Esophagus (tissue), 2 donors: ENCODE measurements at regions not wholly inside any gene's neighbourhood (a gene's known extent, or its start where the extent isn't known, plus 50 kb on each side); places are given as distances from the start of the nearest gene placed in this dataset.
"Not testable (repeated sequence)": the region's sequence is repeated elsewhere in the genome, so short reads cannot be mapped to it uniquely, and the experiment has no call there.

Source experiments
- H3K27ac ChIP-seq, 2 donors: one replicate each; pipeline ENCODE4 v1.5.1; 2013; ENCODE audit warnings: low read depth in 2 of 2, mild to moderate bottlenecking in 2 of 2, inconsistent platforms in 1 of 2, low read length in 1 of 2, moderate library complexity in 1 of 2
- H3K27me3 ChIP-seq, 2 donors: one replicate each; pipeline ENCODE4 v1.6.1; 2013; ENCODE audit warnings: low read length in 2 of 2, control low read depth in 1 of 2, mild to moderate bottlenecking in 1 of 2; ENCODE audit not compliant: insufficient read depth in 2 of 2, control insufficient read depth in 1 of 2
- H3K36me3 ChIP-seq, 2 donors: one replicate each; pipeline ENCODE4 v1.6.1; 2013; ENCODE audit warnings: low read length in 1 of 2; ENCODE audit not compliant: control insufficient read depth in 2 of 2, insufficient read depth in 2 of 2
- H3K4me1 ChIP-seq, 2 donors: one replicate each; pipeline ENCODE4 v1.6.1; 2013; ENCODE audit warnings: low read length in 1 of 2; ENCODE audit not compliant: control insufficient read depth in 2 of 2, insufficient read depth in 2 of 2
- H3K4me3 ChIP-seq, 2 donors: one replicate each; pipeline ENCODE4 v1.5.1; 2013; ENCODE audit warnings: low read length in 2 of 2, mild to moderate bottlenecking in 2 of 2, low read depth in 1 of 2, moderate library complexity in 1 of 2
- H3K9me3 ChIP-seq, 2 donors: one replicate each; pipeline ENCODE4 v1.6.1; 2013; ENCODE audit warnings: mild to moderate bottlenecking in 2 of 2, low read depth in 1 of 2, low read length in 1 of 2, moderate library complexity in 1 of 2; ENCODE audit not compliant: control insufficient read depth in 2 of 2, insufficient read depth in 1 of 2
- WGBS, 2 donors: extraction: QIAGEN DNeasy Blood & Tissue Kit; methylation state at CpG; one replicate each; pipeline ENCODE4 v1.1.7; 2013; 5-methylcytosine and 5-hydroxymethylcytosine counted together
- donor health status: healthy with polysubstance abuse.
- donor health status: Bipolar disorder and iron deficiency.

GRCh38 chr4:17018013-17018412, 119.6 kb upstream of the LDB2 start:
- no peak overlapping the region for H3K4me3 ChIP-seq
- H3K4me1 ChIP-seq = no peaks in the 10 kb centered on the region
- no peaks in the 10 kb centered on the region for H3K9me3 ChIP-seq
- no peaks in the 10 kb centered on the region for H3K27me3 ChIP-seq
- H3K36me3 ChIP-seq = no peaks in the 10 kb centered on the region
- no peak overlapping the region for H3K27ac ChIP-seq
- WGBS, 2 donors = 63 to 72% methylated on average over 3 of the region's 3 CpGs

GRCh38 chr4:17013382-17014006, 115.0 kb upstream of the LDB2 start:
- Histone ChIP-seq H3K9me3 (no peaks in the 10 kb centered on the region), H3K27ac (no peak overlapping the region), H3K4me3 (no peak overlapping the region), H3K4me1 (no peaks in the 10 kb centered on the region), H3K27me3 (no peaks in the 10 kb centered on the region), H3K36me3 (no peaks in the 10 kb centered on the region)
- 84 to 90% methylated on average over 4 of the region's 4 CpGs for WGBS, 2 donors

- 62 to 75% methylated on average over 3 of the region's 3 CpGs for WGBS, 2 donors
- Histone ChIP-seq H3K4me3 (no peak overlapping the region), H3K27ac (no peak overlapping the region)
These were observed 114.0 kb upstream of the LDB2 start for GRCh38 chr4:17012451-17012850.

GRCh38 chr4:17010426-17011087, 112.1 kb upstream of the LDB2 start:
- Histone ChIP-seq H3K36me3 (no peaks in the 10 kb centered on the region), H3K27ac (no peak overlapping the region), H3K9me3 (no peaks in the 10 kb centered on the region), H3K4me3 (no peak overlapping the region), H3K4me1 (no peaks in the 10 kb centered on the region), H3K27me3 (no peaks in the 10 kb centered on the region)
- WGBS, 2 donors = 90% methylated on average over 13 of the region's 13 CpGs

More at GRCh38 chr4:17012451-17012850, 114.0 kb upstream of the LDB2 start:
- Histone ChIP-seq H3K27me3 (no peaks in the 10 kb centered on the region), H3K4me1 (no peaks in the 10 kb centered on the region), H3K9me3 (no peaks in the 10 kb centered on the region), H3K36me3 (no peaks in the 10 kb centered on the region)

GRCh38 chr4:17009871-17010367, 111.5 kb upstream of the LDB2 start:
- Histone ChIP-seq H3K27me3 (no peaks in the 10 kb centered on the region), H3K4me3 (no peak overlapping the region), H3K9me3 (no peaks in the 10 kb centered on the region), H3K36me3 (no peaks in the 10 kb centered on the region), H3K4me1 (no peaks in the 10 kb centered on the region), H3K27ac (no peak overlapping the region)
- 76 to 86% methylated on average over 10 of the region's 10 CpGs for WGBS, 2 donors

GRCh38 chr4:17008834-17009345, 110.4 kb upstream of the LDB2 start:
- no peaks in the 10 kb centered on the region for H3K36me3 ChIP-seq
- H3K27me3 ChIP-seq = no peaks in the 10 kb centered on the region
- H3K4me3 ChIP-seq = no peak overlapping the region
- H3K4me1 ChIP-seq = no peaks in the 10 kb centered on the region
- 85% methylated on average over 2 of the region's 2 CpGs for WGBS, 2 donors
- no peaks in the 10 kb centered on the region for H3K9me3 ChIP-seq
- no peak overlapping the region for H3K27ac ChIP-seq

GRCh38 chr4:17003606-17004392, 105.4 kb upstream of the LDB2 start:
- H3K27me3 ChIP-seq, H3K36me3 ChIP-seq, H3K27ac ChIP-seq, H3K9me3 ChIP-seq, H3K4me1 ChIP-seq, H3K4me3 ChIP-seq: not testable (repeated sequence)
- WGBS, 2 donors = 74 to 85% methylated on average over 16 of the region's 16 CpGs

- Histone ChIP-seq H3K4me3 (no peak overlapping the region), H3K4me1 (no peaks in the 10 kb centered on the region), H3K36me3 (no peaks in the 10 kb centered on the region), H3K27ac (no peak overlapping the region), H3K27me3 (no peaks in the 10 kb centered on the region), H3K9me3 (no peaks in the 10 kb centered on the region)
- WGBS, 2 donors = 67 to 69% methylated on average over 1 of the region's 1 CpG
These were observed 97.0 kb upstream of the LDB2 start for GRCh38 chr4:16995451-16995850.

GRCh38 chr4:16993956-16994840, 95.8 kb upstream of the LDB2 start:
- Histone ChIP-seq H3K4me3 (no peak overlapping the region), H3K27ac (no peak overlapping the region), H3K27me3 (no peaks in the 10 kb centered on the region), H3K36me3 (no peaks in the 10 kb centered on the region), H3K9me3 (no peaks in the 10 kb centered on the region), H3K4me1 (no peaks in the 10 kb centered on the region)
- 68 to 79% methylated on average over 5 of the region's 5 CpGs for WGBS, 2 donors
